ENCODE measurements at regions not wholly inside any gene's neighbourhood (a gene's known extent, or its start where the extent isn't known, plus 50 kb on each side); places are given as distances from the start of the nearest gene placed in this dataset.
"Not testable (repeated sequence)": the region's sequence is repeated elsewhere in the genome, so short reads cannot be mapped to it uniquely, and the experiment has no call there.

- intact Hi-C loops (cut with micrococcal nuclease; ENCODE audit: unreplicated experiment) (no loop called here), in situ Hi-C loops (cut with HindIII; ENCODE audit: low pct_unique_long_range_greater_than_20kb, low sequenced_read_pairs) (no loop called here)
- Histone ChIP-seq H3K36me3 (ENCODE audit: control insufficient read depth, insufficient read depth, low read length) (no peaks in the 10 kb centered on the region), H3K4me1 (ENCODE audit: control insufficient read depth, insufficient read depth, low read length) (no peaks in the 10 kb centered on the region), H3K4me3 (ENCODE audit: low read depth in 2 of 2, low read length in 2 of 2) (no peak overlapping the region), H3K27me3 (ENCODE audit: control insufficient read depth, insufficient read depth, low read length) (no peaks in the 10 kb centered on the region), H3K9me3 (ENCODE audit: control insufficient read depth, insufficient read depth, low read depth, low read length) (no peaks in the 10 kb centered on the region), H3K27ac (ENCODE audit: low read length) (no peak overlapping the region)
- no TSS peak for BruUV-seq (replicated peaks)
- DNase-seq (ENCODE audit: low read depth, low spot score) (no peak), ATAC-seq (no peak)
- TF ChIP-seq REST (IDR thresholded peaks at IDR 0.05; ENCODE audit: insufficient read depth in 1 of 2, low read depth in 2 of 2, low read length in 1 of 2) (no peak), CTCF (IDR thresholded peaks at IDR 0.05) (no peak), SIN3A (IDR thresholded peaks at IDR 0.05; ENCODE audit: borderline replicate concordance, insufficient read depth, low read depth, low read length) (no peak), POLR2AphosphoS5 (IDR thresholded peaks at IDR 0.05; ENCODE audit: low read depth, low read length) (no peak), TCF7L2 (IDR thresholded peaks at IDR 0.05; ENCODE audit: low read depth, low read length) (no peak)
- ChIA-PET CTCF (no interaction called here), POLR2A (no interaction called here)
Observed at GRCh38 chr2:116317111-116317510, 1497.4 kb upstream of the DDX18 start.

GRCh38 chr2:116318551-116318950 lies 1495.9 kb upstream of the DDX18 start:
- H3K4me3 ChIP-seq (ENCODE audit: low read depth in 2 of 2, low read length in 2 of 2); H3K36me3 ChIP-seq (ENCODE audit: control insufficient read depth, insufficient read depth, low read length); intact Hi-C loops (cut with micrococcal nuclease; ENCODE audit: unreplicated experiment); H3K27me3 ChIP-seq (ENCODE audit: control insufficient read depth, insufficient read depth, low read length); H3K4me1 ChIP-seq (ENCODE audit: control insufficient read depth, insufficient read depth, low read length); H3K9me3 ChIP-seq (ENCODE audit: control insufficient read depth, insufficient read depth, low read depth, low read length); CTCF ChIA-PET; in situ Hi-C loops (cut with HindIII; ENCODE audit: low pct_unique_long_range_greater_than_20kb, low sequenced_read_pairs); H3K27ac ChIP-seq (ENCODE audit: low read length); DNase-seq (ENCODE audit: low read depth, low spot score); POLR2A ChIA-PET; BruUV-seq (replicated peaks); ATAC-seq: not testable (repeated sequence)

- POLR2A ChIA-PET: no interaction called here
- H3K27me3 ChIP-seq (ENCODE audit: control insufficient read depth, insufficient read depth, low read length): no peaks in the 10 kb centered on the region
- no peak overlapping the region for H3K27ac ChIP-seq (ENCODE audit: low read length)
- DNase-seq (ENCODE audit: low read depth, low spot score) (no peak), ATAC-seq (no peak)
- BruUV-seq (replicated peaks): no TSS peak
- H3K36me3 ChIP-seq (ENCODE audit: control insufficient read depth, insufficient read depth, low read length): no peaks in the 10 kb centered on the region
- intact Hi-C loops (cut with micrococcal nuclease; ENCODE audit: unreplicated experiment) (no loop called here), in situ Hi-C loops (cut with HindIII; ENCODE audit: low pct_unique_long_range_greater_than_20kb, low sequenced_read_pairs) (no loop called here)
- CTCF ChIA-PET: no interaction called here
- H3K9me3 ChIP-seq (ENCODE audit: control insufficient read depth, insufficient read depth, low read depth, low read length): no peaks in the 10 kb centered on the region
- H3K4me3 ChIP-seq (ENCODE audit: low read depth in 2 of 2, low read length in 2 of 2): no peak overlapping the region
- no peak for TF ChIP-seq SIN3A (IDR thresholded peaks at IDR 0.05; ENCODE audit: borderline replicate concordance, insufficient read depth, low read depth, low read length)
- TF ChIP-seq CTCF (IDR thresholded peaks at IDR 0.05): no peak
- TF ChIP-seq POLR2AphosphoS5 (IDR thresholded peaks at IDR 0.05; ENCODE audit: low read depth, low read length): no peak
- TF ChIP-seq TCF7L2 (IDR thresholded peaks at IDR 0.05; ENCODE audit: low read depth, low read length): no peak
- TF ChIP-seq REST (IDR thresholded peaks at IDR 0.05; ENCODE audit: insufficient read depth in 1 of 2, low read depth in 2 of 2, low read length in 1 of 2): no peak
- H3K4me1 ChIP-seq (ENCODE audit: control insufficient read depth, insufficient read depth, low read length): no peaks in the 10 kb centered on the region
Observed at GRCh38 chr2:116319001-116319400, 1495.5 kb upstream of the DDX18 start.
